Suprapubic skin (tissue), 4 donors: ENCODE measurements at regions not wholly inside any gene's neighbourhood (a gene's known extent, or its start where the extent isn't known, plus 50 kb on each side); places are given as distances from the start of the nearest gene placed in this dataset.

ENCODE experiments used
- DNase-seq, 2 donors: peaks; one replicate each; pipeline ENCODE4 v3.0.0-alpha.2; 2019; ENCODE audit warnings: low spot score in 2 of 2
- H3K27ac ChIP-seq: fragments of 200-600 bp; sonication (generic); one replicate; pipeline ENCODE4 v1.5.1; 2019
- H3K27me3 ChIP-seq: fragments of 200-600 bp; sonication (generic); one replicate; pipeline ENCODE4 v1.5.1; 2019
- H3K36me3 ChIP-seq: fragments of 200-600 bp; sonication (generic); one replicate; pipeline ENCODE4 v1.5.1; 2019
- H3K4me1 ChIP-seq: fragments of 200-600 bp; sonication (generic); one replicate; pipeline ENCODE4 v1.5.1; 2019
- H3K4me3 ChIP-seq: fragments of 200-600 bp; sonication (generic); one replicate; pipeline ENCODE4 v1.5.1; 2019; ENCODE audit warnings: mild to moderate bottlenecking
- H3K9me3 ChIP-seq: fragments of 200-600 bp; sonication (generic); one replicate; pipeline ENCODE4 v1.5.1; 2019
- CTCF ChIP-seq, 2 donors: fragments of 200-600 bp in 1 of 2; fragments of 450-650 bp in 1 of 2; sonication (generic) in 1 of 2; IDR thresholded peaks; one replicate each; pipeline ENCODE4 v1.5.1; 2016 to 2019; ENCODE audit warnings: antibody characterized with exemption in 2 of 2, mild to moderate bottlenecking in 1 of 2, moderate library complexity in 1 of 2
- EP300 ChIP-seq: sonication (generic); formaldehyde crosslinking; IDR thresholded peaks from one replicate; pipeline ENCODE4 v1.6.1; 2017; ENCODE audit warnings: antibody characterized with exemption
- POLR2A ChIP-seq, 2 donors: fragments of 450-650 bp; IDR thresholded peaks; one replicate each; pipeline ENCODE4 v1.6.1; 2017; ENCODE audit warnings: antibody characterized with exemption in 2 of 2, mild to moderate bottlenecking in 2 of 2, moderate library complexity in 2 of 2
- POLR2AphosphoS5 ChIP-seq, 3 donors: sonication (generic); formaldehyde crosslinking; IDR thresholded peaks; one replicate each; pipeline ENCODE4 v1.6.1; 2017; ENCODE audit warnings: antibody characterized with exemption in 3 of 3
- WGBS: methylation state at CpG from one replicate; pipeline ENCODE4 v1.1.5; 2018; 5-methylcytosine and 5-hydroxymethylcytosine counted together

- no peak for TF ChIP-seq POLR2A (IDR thresholded peaks at IDR 0.05)
- TF ChIP-seq CTCF (IDR thresholded peaks at IDR 0.05): no peak
- no peak for TF ChIP-seq EP300
- no peak for DNase-seq
- H3K4me3 ChIP-seq: no peak overlapping the region
- no peaks in the 10 kb centered on the region for H3K27me3 ChIP-seq
- H3K27ac ChIP-seq: no peak overlapping the region
- H3K36me3 ChIP-seq: no peaks in the 10 kb centered on the region
- H3K4me1 ChIP-seq: no peaks in the 10 kb centered on the region
- no peaks in the 10 kb centered on the region for H3K9me3 ChIP-seq
Measured at GRCh38 chrX:121102101-121102500, 54.7 kb downstream of the GLUD2 start.

GRCh38 chrX:121103381-121103780 is 56.0 kb downstream of the GLUD2 start:
- Histone ChIP-seq H3K9me3 (no peaks in the 10 kb centered on the region), H3K36me3 (no peaks in the 10 kb centered on the region), H3K27me3 (no peaks in the 10 kb centered on the region), H3K27ac (no peak overlapping the region), H3K4me3 (no peak overlapping the region), H3K4me1 (no peaks in the 10 kb centered on the region)
- no peak for TF ChIP-seq POLR2A (IDR thresholded peaks at IDR 0.05)
- no peak for DNase-seq

GRCh38 chrX:121106484-121107235 is 59.2 kb downstream of the GLUD2 start:
- 74% methylated on average over 7 of the region's 7 CpGs for WGBS
- no peak for DNase-seq

GRCh38 chrX:121109986-121110385 is 62.6 kb downstream of the GLUD2 start:
- no peaks in the 10 kb centered on the region for H3K36me3 ChIP-seq
- H3K4me3 ChIP-seq: no peak overlapping the region
- H3K27ac ChIP-seq: no peak overlapping the region
- H3K4me1 ChIP-seq: no peaks in the 10 kb centered on the region
- no peaks in the 10 kb centered on the region for H3K9me3 ChIP-seq
- H3K27me3 ChIP-seq: no peaks in the 10 kb centered on the region
- TF ChIP-seq CTCF (IDR thresholded peaks at IDR 0.05): no peak
- no peak for TF ChIP-seq POLR2A (IDR thresholded peaks at IDR 0.05)
- 69% methylated on average over 2 of the region's 2 CpGs for WGBS
- no peak for DNase-seq

More at GRCh38 chrX:121106484-121107235, 59.2 kb downstream of the GLUD2 start:
- no peak for TF ChIP-seq CTCF (IDR thresholded peaks at IDR 0.05)
- no peak for TF ChIP-seq POLR2AphosphoS5 (IDR thresholded peaks at IDR 0.05)
- TF ChIP-seq POLR2A (IDR thresholded peaks at IDR 0.05): no peak
- no peak for TF ChIP-seq EP300
- no peaks in the 10 kb centered on the region for H3K27me3 ChIP-seq
- no peaks in the 10 kb centered on the region for H3K9me3 ChIP-seq
- no peak overlapping the region for H3K4me3 ChIP-seq
- H3K27ac ChIP-seq: no peak overlapping the region
- H3K4me1 ChIP-seq: no peaks in the 10 kb centered on the region
- H3K36me3 ChIP-seq: no peaks in the 10 kb centered on the region

GRCh38 chrX:121110536-121110935 is 63.1 kb downstream of the GLUD2 start:
- TF ChIP-seq POLR2AphosphoS5 (IDR thresholded peaks at IDR 0.05): no peak
- 65% methylated on average over 3 of the region's 3 CpGs for WGBS
- no peaks in the 10 kb centered on the region for H3K36me3 ChIP-seq
- no peak overlapping the region for H3K27ac ChIP-seq
- no peaks in the 10 kb centered on the region for H3K4me1 ChIP-seq
- no peak for DNase-seq
- H3K4me3 ChIP-seq: no peak overlapping the region
- H3K27me3 ChIP-seq: no peaks in the 10 kb centered on the region
- H3K9me3 ChIP-seq: no peaks in the 10 kb centered on the region

- DNase-seq: no peak
- TF ChIP-seq POLR2A (IDR thresholded peaks at IDR 0.05): no peak
- no peak for TF ChIP-seq CTCF (IDR thresholded peaks at IDR 0.05)
- TF ChIP-seq EP300: no peak
- no peak for TF ChIP-seq POLR2AphosphoS5 (IDR thresholded peaks at IDR 0.05)
- 28% methylated on average over 1 of the region's 1 CpG for WGBS
- Histone ChIP-seq H3K9me3 (no peaks in the 10 kb centered on the region), H3K4me3 (no peak overlapping the region), H3K4me1 (no peaks in the 10 kb centered on the region), H3K27me3 (no peaks in the 10 kb centered on the region), H3K36me3 (no peaks in the 10 kb centered on the region), H3K27ac (no peak overlapping the region)
Measured at GRCh38 chrX:121114691-121115090, 67.3 kb downstream of the GLUD2 start.
